ENCODE measurements at regions not wholly inside any gene's neighbourhood (a gene's known extent, or its start where the extent isn't known, plus 50 kb on each side); places are given as distances from the start of the nearest gene placed in this dataset.

- Histone ChIP-seq H3K4me3 (ENCODE audit: insufficient read length, low read depth) (no peak overlapping the region), H3K27me3 (ENCODE audit: insufficient read depth, insufficient read length) (no peaks in the 10 kb centered on the region), H3K9me3 (ENCODE audit: insufficient read depth, low read length) (no peaks in the 10 kb centered on the region), H3K4me1 (ENCODE audit: insufficient read depth, insufficient read length) (no peaks in the 10 kb centered on the region), H3K9ac (ENCODE audit: insufficient read length, low read depth) (no peak overlapping the region), H3K36me3 (ENCODE audit: insufficient read depth, insufficient read length, low read length) (no peaks in the 10 kb centered on the region)
- no peak for DNase-seq (ENCODE audit: low read depth, low spot score)
- TF ChIP-seq ZNF274 (IDR thresholded peaks at IDR 0.05; ENCODE audit: low read depth, low read length) (no peak), SUZ12 (IDR thresholded peaks at IDR 0.05; ENCODE audit: extremely low read depth, insufficient read depth, insufficient read length) (no peak), YY1 (IDR thresholded peaks at IDR 0.05; ENCODE audit: insufficient read depth, insufficient read length) (no peak)
Measured at GRCh38 chr2:4832642-4833041, 859.5 kb upstream of the SOX11 start.

DNA sequence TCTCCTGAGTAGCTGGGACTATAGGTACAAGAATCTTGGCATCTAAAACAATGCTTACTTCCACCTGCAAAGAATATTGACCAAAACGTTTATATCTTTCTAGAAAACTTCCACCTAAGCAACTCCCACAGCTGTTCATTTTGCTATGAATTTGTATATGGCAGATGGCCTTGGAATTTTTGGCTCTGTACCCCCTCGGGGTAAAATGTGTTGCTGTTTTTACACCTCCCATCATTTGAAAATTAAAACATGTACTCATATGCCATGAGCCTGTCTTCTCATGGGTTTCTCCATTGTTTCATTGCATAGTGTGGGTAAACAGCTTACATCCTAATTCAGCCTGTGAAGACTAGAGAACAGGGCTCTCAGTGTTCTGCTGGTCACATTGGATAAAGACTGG is 853.6 kb upstream of the SOX11 start:
- H3K9me3 ChIP-seq (ENCODE audit: insufficient read depth, low read length), result no peaks in the 10 kb centered on the region
- TF ChIP-seq YY1 (IDR thresholded peaks at IDR 0.05; ENCODE audit: insufficient read depth, insufficient read length), result no peak
- no peak for TF ChIP-seq SUZ12 (IDR thresholded peaks at IDR 0.05; ENCODE audit: extremely low read depth, insufficient read depth, insufficient read length)
- no peak for TF ChIP-seq ZNF274 (IDR thresholded peaks at IDR 0.05; ENCODE audit: low read depth, low read length)
- H3K9ac ChIP-seq (ENCODE audit: insufficient read length, low read depth), result no peak overlapping the region
- no peak overlapping the region for H3K4me3 ChIP-seq (ENCODE audit: insufficient read length, low read depth)
- no peaks in the 10 kb centered on the region for H3K27me3 ChIP-seq (ENCODE audit: insufficient read depth, insufficient read length)
- H3K36me3 ChIP-seq (ENCODE audit: insufficient read depth, insufficient read length, low read length), result no peaks in the 10 kb centered on the region
- no peak for DNase-seq (ENCODE audit: low read depth, low spot score)
- no peaks in the 10 kb centered on the region for H3K4me1 ChIP-seq (ENCODE audit: insufficient read depth, insufficient read length)

- H3K36me3 ChIP-seq (ENCODE audit: insufficient read depth, insufficient read length, low read length), result no peaks in the 10 kb centered on the region
- H3K4me1 ChIP-seq (ENCODE audit: insufficient read depth, insufficient read length), result no peaks in the 10 kb centered on the region
- no peak for TF ChIP-seq YY1 (IDR thresholded peaks at IDR 0.05; ENCODE audit: insufficient read depth, insufficient read length)
- no peak for TF ChIP-seq SUZ12 (IDR thresholded peaks at IDR 0.05; ENCODE audit: extremely low read depth, insufficient read depth, insufficient read length)
- TF ChIP-seq ZNF274 (IDR thresholded peaks at IDR 0.05; ENCODE audit: low read depth, low read length), result no peak
- H3K9ac ChIP-seq (ENCODE audit: insufficient read length, low read depth), result no peak overlapping the region
- H3K9me3 ChIP-seq (ENCODE audit: insufficient read depth, low read length), result no peaks in the 10 kb centered on the region
- H3K4me3 ChIP-seq (ENCODE audit: insufficient read length, low read depth), result no peak overlapping the region
- no peak for DNase-seq (ENCODE audit: low read depth, low spot score)
- no peaks in the 10 kb centered on the region for H3K27me3 ChIP-seq (ENCODE audit: insufficient read depth, insufficient read length)
Measured at GRCh38 chr2:4840791-4841190, 851.4 kb upstream of the SOX11 start.

GRCh38 chr2:4844881-4845280 is 847.3 kb upstream of the SOX11 start:
- Histone ChIP-seq H3K4me3 (ENCODE audit: insufficient read length, low read depth) (no peak overlapping the region), H3K9me3 (ENCODE audit: insufficient read depth, low read length) (no peaks in the 10 kb centered on the region), H3K4me1 (ENCODE audit: insufficient read depth, insufficient read length) (no peaks in the 10 kb centered on the region), H3K27me3 (ENCODE audit: insufficient read depth, insufficient read length) (no peaks in the 10 kb centered on the region), H3K36me3 (ENCODE audit: insufficient read depth, insufficient read length, low read length) (no peaks in the 10 kb centered on the region), H3K9ac (ENCODE audit: insufficient read length, low read depth) (no peak overlapping the region)
- no peak for TF ChIP-seq YY1 (IDR thresholded peaks at IDR 0.05; ENCODE audit: insufficient read depth, insufficient read length)
- no peak for TF ChIP-seq SUZ12 (IDR thresholded peaks at IDR 0.05; ENCODE audit: extremely low read depth, insufficient read depth, insufficient read length)
- no peak for TF ChIP-seq ZNF274 (IDR thresholded peaks at IDR 0.05; ENCODE audit: low read depth, low read length)
- DNase-seq (ENCODE audit: low read depth, low spot score), result no peak

DNA sequence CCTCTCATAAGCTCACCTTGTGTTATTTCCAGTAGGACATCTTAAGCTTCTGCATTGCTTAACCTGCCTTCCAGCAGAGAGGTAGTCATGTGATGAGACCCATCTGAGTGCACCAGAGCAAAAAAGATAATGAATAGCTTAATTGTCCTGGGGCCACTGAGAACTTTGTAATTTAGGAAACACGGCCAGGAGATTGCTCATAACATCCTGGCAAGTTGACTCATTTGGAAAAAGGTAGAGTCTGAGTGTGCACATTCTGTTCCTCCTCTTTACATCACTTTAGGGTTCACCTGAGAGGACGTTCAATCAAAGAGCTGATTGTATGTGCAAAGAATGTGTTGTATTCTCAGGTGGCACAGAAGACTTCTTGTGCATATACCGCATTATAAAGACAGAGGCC is 830.2 kb upstream of the SOX11 start:
- H3K36me3 ChIP-seq (ENCODE audit: insufficient read depth, insufficient read length, low read length), result no peaks in the 10 kb centered on the region
- no peak for TF ChIP-seq SUZ12 (IDR thresholded peaks at IDR 0.05; ENCODE audit: extremely low read depth, insufficient read depth, insufficient read length)
- TF ChIP-seq YY1 (IDR thresholded peaks at IDR 0.05; ENCODE audit: insufficient read depth, insufficient read length), result no peak
- no peak for TF ChIP-seq ZNF274 (IDR thresholded peaks at IDR 0.05; ENCODE audit: low read depth, low read length)
- no peak for DNase-seq (ENCODE audit: low read depth, low spot score)
- no peak overlapping the region for H3K4me3 ChIP-seq (ENCODE audit: insufficient read length, low read depth)
- no peak overlapping the region for H3K9ac ChIP-seq (ENCODE audit: insufficient read length, low read depth)
- H3K27me3 ChIP-seq (ENCODE audit: insufficient read depth, insufficient read length), result no peaks in the 10 kb centered on the region
- no peaks in the 10 kb centered on the region for H3K9me3 ChIP-seq (ENCODE audit: insufficient read depth, low read length)
- H3K4me1 ChIP-seq (ENCODE audit: insufficient read depth, insufficient read length), result no peaks in the 10 kb centered on the region

- Histone ChIP-seq H3K9me3 (ENCODE audit: insufficient read depth, low read length) (no peaks in the 10 kb centered on the region), H3K27me3 (ENCODE audit: insufficient read depth, insufficient read length) (no peaks in the 10 kb centered on the region), H3K4me3 (ENCODE audit: insufficient read length, low read depth) (no peak overlapping the region), H3K36me3 (ENCODE audit: insufficient read depth, insufficient read length, low read length) (no peaks in the 10 kb centered on the region), H3K4me1 (ENCODE audit: insufficient read depth, insufficient read length) (no peaks in the 10 kb centered on the region), H3K9ac (ENCODE audit: insufficient read length, low read depth) (no peak overlapping the region)
- TF ChIP-seq SUZ12 (IDR thresholded peaks at IDR 0.05; ENCODE audit: extremely low read depth, insufficient read depth, insufficient read length), result no peak
- no peak for TF ChIP-seq ZNF274 (IDR thresholded peaks at IDR 0.05; ENCODE audit: low read depth, low read length)
- TF ChIP-seq YY1 (IDR thresholded peaks at IDR 0.05; ENCODE audit: insufficient read depth, insufficient read length), result no peak
- no peak for DNase-seq (ENCODE audit: low read depth, low spot score)
Measured at GRCh38 chr2:4866198-4866597, 826.0 kb upstream of the SOX11 start.

DNA sequence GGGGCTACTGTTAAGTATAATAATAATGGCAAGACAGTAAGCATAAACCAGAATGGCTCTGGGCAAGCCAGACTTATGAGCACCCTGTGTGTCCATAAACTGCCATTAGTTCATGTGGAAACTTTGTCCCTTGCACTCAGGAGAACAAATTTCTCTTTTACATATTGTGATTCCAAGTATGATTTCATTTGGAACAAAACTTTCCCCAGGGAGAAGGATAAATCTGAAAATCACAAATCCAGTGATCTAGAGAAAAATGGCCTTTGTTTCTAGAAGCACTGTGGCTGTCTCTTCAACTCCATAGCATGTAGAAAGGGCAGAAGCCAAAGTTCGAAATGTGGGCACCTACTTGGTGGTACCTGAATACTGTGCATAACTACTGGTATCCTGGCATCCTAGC is 823.7 kb upstream of the SOX11 start:
- no peak for DNase-seq (ENCODE audit: low read depth, low spot score)
- Histone ChIP-seq H3K4me3 (ENCODE audit: insufficient read length, low read depth) (no peak overlapping the region), H3K36me3 (ENCODE audit: insufficient read depth, insufficient read length, low read length) (no peaks in the 10 kb centered on the region), H3K9me3 (ENCODE audit: insufficient read depth, low read length) (no peaks in the 10 kb centered on the region), H3K4me1 (ENCODE audit: insufficient read depth, insufficient read length) (no peaks in the 10 kb centered on the region), H3K27me3 (ENCODE audit: insufficient read depth, insufficient read length) (no peaks in the 10 kb centered on the region), H3K9ac (ENCODE audit: insufficient read length, low read depth) (no peak overlapping the region)
- TF ChIP-seq YY1 (IDR thresholded peaks at IDR 0.05; ENCODE audit: insufficient read depth, insufficient read length) (no peak), ZNF274 (IDR thresholded peaks at IDR 0.05; ENCODE audit: low read depth, low read length) (no peak), SUZ12 (IDR thresholded peaks at IDR 0.05; ENCODE audit: extremely low read depth, insufficient read depth, insufficient read length) (no peak)

- DNase-seq (ENCODE audit: low read depth, low spot score), result no peak
- Histone ChIP-seq H3K9me3 (ENCODE audit: insufficient read depth, low read length) (no peaks in the 10 kb centered on the region), H3K4me3 (ENCODE audit: insufficient read length, low read depth) (no peak overlapping the region), H3K27me3 (ENCODE audit: insufficient read depth, insufficient read length) (no peaks in the 10 kb centered on the region), H3K9ac (ENCODE audit: insufficient read length, low read depth) (no peak overlapping the region), H3K4me1 (ENCODE audit: insufficient read depth, insufficient read length) (no peaks in the 10 kb centered on the region), H3K36me3 (ENCODE audit: insufficient read depth, insufficient read length, low read length) (no peaks in the 10 kb centered on the region)
- no peak for TF ChIP-seq SUZ12 (IDR thresholded peaks at IDR 0.05; ENCODE audit: extremely low read depth, insufficient read depth, insufficient read length)
- TF ChIP-seq ZNF274 (IDR thresholded peaks at IDR 0.05; ENCODE audit: low read depth, low read length), result no peak
- no peak for TF ChIP-seq YY1 (IDR thresholded peaks at IDR 0.05; ENCODE audit: insufficient read depth, insufficient read length)
Measured at GRCh38 chr2:4869154-4869553, 823.0 kb upstream of the SOX11 start.
